ENCODE measurements at regions not wholly inside any gene's neighbourhood (a gene's known extent, or its start where the extent isn't known, plus 50 kb on each side); places are given as distances from the start of the nearest gene placed in this dataset.

DNA sequence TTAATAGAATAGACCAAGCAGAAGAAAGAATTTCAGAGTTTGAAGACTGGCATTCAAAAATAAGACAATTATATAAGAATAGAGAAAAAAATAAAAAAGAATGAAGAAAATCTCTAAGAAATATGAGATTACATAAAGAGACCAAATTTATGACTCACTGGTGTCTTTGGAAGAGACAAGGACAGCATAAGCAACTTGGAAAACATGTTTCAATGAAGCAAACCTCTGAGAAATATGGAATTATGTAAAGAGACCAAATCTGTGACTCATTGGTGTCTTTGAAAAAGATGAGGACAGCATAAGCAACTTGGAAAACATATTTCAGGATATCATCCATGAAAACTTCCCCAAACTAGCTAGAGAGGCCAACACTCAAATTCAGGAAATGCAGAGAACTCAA, 60.4 kb upstream of the LYPLAL1 start (continued):
- TF ChIP-seq, protein P1, sequence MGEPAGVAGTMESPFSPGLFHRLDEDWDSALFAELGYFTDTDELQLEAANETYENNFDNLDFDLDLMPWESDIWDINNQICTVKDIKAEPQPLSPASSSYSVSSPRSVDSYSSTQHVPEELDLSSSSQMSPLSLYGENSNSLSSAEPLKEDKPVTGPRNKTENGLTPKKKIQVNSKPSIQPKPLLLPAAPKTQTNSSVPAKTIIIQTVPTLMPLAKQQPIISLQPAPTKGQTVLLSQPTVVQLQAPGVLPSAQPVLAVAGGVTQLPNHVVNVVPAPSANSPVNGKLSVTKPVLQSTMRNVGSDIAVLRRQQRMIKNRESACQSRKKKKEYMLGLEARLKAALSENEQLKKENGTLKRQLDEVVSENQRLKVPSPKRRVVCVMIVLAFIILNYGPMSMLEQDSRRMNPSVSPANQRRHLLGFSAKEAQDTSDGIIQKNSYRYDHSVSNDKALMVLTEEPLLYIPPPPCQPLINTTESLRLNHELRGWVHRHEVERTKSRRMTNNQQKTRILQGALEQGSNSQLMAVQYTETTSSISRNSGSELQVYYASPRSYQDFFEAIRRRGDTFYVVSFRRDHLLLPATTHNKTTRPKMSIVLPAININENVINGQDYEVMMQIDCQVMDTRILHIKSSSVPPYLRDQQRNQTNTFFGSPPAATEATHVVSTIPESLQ (CRISPR knock-in tag; IDR thresholded peaks at IDR 0.05), result no peak
- TF ChIP-seq ERF (CRISPR knock-in tag; IDR thresholded peaks at IDR 0.05) (no peak), RAD51 (IDR thresholded peaks at IDR 0.05; ENCODE audit: borderline replicate concordance, low read depth) (no peak)
- TF ChIP-seq, protein P2, sequence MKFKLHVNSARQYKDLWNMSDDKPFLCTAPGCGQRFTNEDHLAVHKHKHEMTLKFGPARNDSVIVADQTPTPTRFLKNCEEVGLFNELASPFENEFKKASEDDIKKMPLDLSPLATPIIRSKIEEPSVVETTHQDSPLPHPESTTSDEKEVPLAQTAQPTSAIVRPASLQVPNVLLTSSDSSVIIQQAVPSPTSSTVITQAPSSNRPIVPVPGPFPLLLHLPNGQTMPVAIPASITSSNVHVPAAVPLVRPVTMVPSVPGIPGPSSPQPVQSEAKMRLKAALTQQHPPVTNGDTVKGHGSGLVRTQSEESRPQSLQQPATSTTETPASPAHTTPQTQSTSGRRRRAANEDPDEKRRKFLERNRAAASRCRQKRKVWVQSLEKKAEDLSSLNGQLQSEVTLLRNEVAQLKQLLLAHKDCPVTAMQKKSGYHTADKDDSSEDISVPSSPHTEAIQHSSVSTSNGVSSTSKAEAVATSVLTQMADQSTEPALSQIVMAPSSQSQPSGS (CRISPR knock-in tag; IDR thresholded peaks at IDR 0.05), result no peak

DNA sequence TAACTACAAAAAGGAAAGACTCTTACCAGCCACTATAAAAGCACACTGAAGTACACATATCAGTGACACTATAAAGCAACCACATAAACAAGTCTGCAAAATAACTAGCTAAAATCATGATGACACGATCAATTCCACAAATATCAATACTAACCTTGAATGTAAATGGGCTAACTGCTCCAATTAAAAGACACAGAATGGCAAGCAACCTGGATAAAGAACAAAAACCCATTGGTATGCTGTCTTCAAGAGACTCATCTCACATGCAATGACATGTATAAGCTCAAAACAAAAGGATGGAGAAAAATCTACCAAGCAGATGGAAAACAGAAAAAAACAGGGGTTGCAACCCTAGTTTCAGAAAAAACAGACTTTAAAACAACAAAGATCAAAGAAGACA, 59.7 kb upstream of the LYPLAL1 start:
- no peaks in the 10 kb centered on the region for H3K4me1 ChIP-seq (replicated peaks in 1 of 2; ENCODE audit: control insufficient read depth in 2 of 2, insufficient read depth in 2 of 2, low read length in 2 of 2)
- CTCF ChIA-PET (ENCODE audit: low intra/inter-chr PET ratio), result no interaction called here
- H3K36me3 ChIP-seq (ENCODE audit: control insufficient read depth, insufficient read depth, low read length), result no peaks in the 10 kb centered on the region
- H3K4me3 ChIP-seq, result no peak overlapping the region
- no peak overlapping the region for H3K9ac ChIP-seq (ENCODE audit: insufficient read depth in 1 of 2, low read depth in 2 of 2, low read length in 2 of 2)
- no peak overlapping the region for H3K27ac ChIP-seq (ENCODE audit: extremely low read depth, low read depth, low read length)
- no peaks in the 10 kb centered on the region for H4K20me1 ChIP-seq (replicated peaks; ENCODE audit: control insufficient read depth, insufficient read depth, low read length)
- BruUV-seq (replicated peaks), result no TSS peak
- H2AFZ ChIP-seq (ENCODE audit: low read depth, low read length), result no peak overlapping the region
- no peaks in the 10 kb centered on the region for H3K9me3 ChIP-seq (replicated peaks; ENCODE audit: control insufficient read depth, insufficient read depth, low read depth, low read length)
- POLR2A ChIA-PET, result interaction anchor here (0.9 kb wide), 1 partner anchor 24 kb away, joined by 3 read pairs; no protein-coding TSS in a partner anchor
- no peaks in the 10 kb centered on the region for H3K79me2 ChIP-seq (ENCODE audit: control insufficient read depth, insufficient read depth, low read length)
- in situ Hi-C loops (cut with MboI), result no loop called here
- FAIRE-seq (no peak), ATAC-seq (no peak), DNase-seq (ENCODE audit: extremely low read depth in 1 of 4, low spot score in 3 of 4) (no peak)
- 5% methylated on average over 1 of the region's 1 CpG for WGBS (ENCODE audit: insufficient coverage, low coverage, missing lambda C conversion rate)
- intact Hi-C loops (cut with micrococcal nuclease), result no loop called here
- no peak overlapping the region for H3K4me2 ChIP-seq (ENCODE audit: insufficient read depth, low read length)
- H3K27me3 ChIP-seq (ENCODE audit: control insufficient read depth in 2 of 2, insufficient read depth in 2 of 2, low read length in 2 of 2), result no peaks in the 10 kb centered on the region
- no peaks in the 10 kb centered on the region for H3K9me1 ChIP-seq (ENCODE audit: control insufficient read depth, insufficient read depth, low read length)
- TF ChIP-seq ZFP30 (CRISPR knock-in tag; IDR thresholded peaks at IDR 0.05; ENCODE audit: borderline replicate concordance), result no peak
- no peak for TF ChIP-seq ZNF280B (CRISPR knock-in tag; IDR thresholded peaks at IDR 0.05)
- TF ChIP-seq FOXP4 (CRISPR knock-in tag; IDR thresholded peaks at IDR 0.05; ENCODE audit: borderline replicate concordance), result no peak
